NAMALWA (cell line): ENCODE measurements at regions not wholly inside any gene's neighbourhood (a gene's known extent, or its start where the extent isn't known, plus 50 kb on each side); places are given as distances from the start of the nearest gene placed in this dataset.

Source experiments
- DNase-seq: peaks from one replicate; pipeline ENCODE4 v3.0.0-alpha.2; 2015; ENCODE audit warnings: low spot score

GRCh38 chr14:39763402-39763890 is 331.2 kb upstream of the FBXO33 start:
- no peak for DNase-seq

- DNase-seq: no peak
These were observed 330.6 kb upstream of the FBXO33 start for GRCh38 chr14:39762576-39763401.

- DNase-seq: no peak
These were observed 323.1 kb upstream of the FBXO33 start for GRCh38 chr14:39755269-39755878.

GRCh38 chr14:39740454-39740853 is 308.2 kb upstream of the FBXO33 start:
- no peak for DNase-seq

GRCh38 chr14:39739796-39740195 is 307.6 kb upstream of the FBXO33 start:
- DNase-seq: no peak

GRCh38 chr14:39734306-39734705 is 302.1 kb upstream of the FBXO33 start:
- no peak for DNase-seq

- no peak for DNase-seq
These were observed 301.5 kb upstream of the FBXO33 start for GRCh38 chr14:39733741-39734140.

- peak; percentile 41 for DNase-seq
These were observed 299.7 kb upstream of the FBXO33 start for GRCh38 chr14:39731912-39732311.

GRCh38 chr14:39726563-39726962 is 294.3 kb upstream of the FBXO33 start:
- no peak for DNase-seq

GRCh38 chr14:39722547-39723273 is 290.5 kb upstream of the FBXO33 start:
- DNase-seq: no peak

GRCh38 chr14:39716987-39717570 is 284.8 kb upstream of the FBXO33 start:
- DNase-seq: no peak

GRCh38 chr14:39712293-39712999 is 280.2 kb upstream of the FBXO33 start:
- no peak for DNase-seq

- no peak for DNase-seq
These were observed 272.4 kb upstream of the FBXO33 start for GRCh38 chr14:39704594-39704993.

- no peak for DNase-seq
These were observed 262.1 kb upstream of the FBXO33 start for GRCh38 chr14:39694341-39694740.

- DNase-seq: no peak
These were observed 251.5 kb upstream of the FBXO33 start for GRCh38 chr14:39683691-39684260.

GRCh38 chr14:39682582-39682981 is 250.3 kb upstream of the FBXO33 start:
- DNase-seq: no peak

GRCh38 chr14:39681782-39682399 is 249.7 kb upstream of the FBXO33 start:
- no peak for DNase-seq

- peak; percentile 1 for DNase-seq
These were observed 248.5 kb upstream of the FBXO33 start for GRCh38 chr14:39680777-39681176.

GRCh38 chr14:39673734-39674133 is 241.5 kb upstream of the FBXO33 start:
- no peak for DNase-seq

- no peak for DNase-seq
These were observed 241.1 kb upstream of the FBXO33 start for GRCh38 chr14:39673270-39673711.

- no peak for DNase-seq
These were observed 236.2 kb upstream of the FBXO33 start for GRCh38 chr14:39668449-39668848.
